Hematopoietic multipotent progenitor cell treated with erythropoietin and hydrocortisone succinate and interleukin-3 and kit ligand, for 8 days (in vitro differentiated cells): ENCODE measurements at regions not wholly inside any gene's neighbourhood (a gene's known extent, or its start where the extent isn't known, plus 50 kb on each side); places are given as distances from the start of the nearest gene placed in this dataset.

ENCODE experiments used
- DNase-seq: peaks from one replicate; pipeline ENCODE4 v3.0.0-alpha.2; 2015

GRCh38 chr2:116366212-116366611 lies 1448.3 kb upstream of the DDX18 start:
- no peak for DNase-seq

GRCh38 chr2:116378786-116379185 lies 1435.7 kb upstream of the DDX18 start:
- no peak for DNase-seq

- no peak for DNase-seq
Observed at GRCh38 chr2:116411211-116411610, 1403.3 kb upstream of the DDX18 start.

- DNase-seq: no peak
Observed at GRCh38 chr2:116413659-116414058, 1400.8 kb upstream of the DDX18 start.

- DNase-seq: no peak
Observed at GRCh38 chr2:116416731-116417377, 1397.6 kb upstream of the DDX18 start.

GRCh38 chr2:116435648-116436047 lies 1378.8 kb upstream of the DDX18 start:
- no peak for DNase-seq

GRCh38 chr2:116440104-116440653 lies 1374.3 kb upstream of the DDX18 start:
- DNase-seq: no peak

GRCh38 chr2:116442418-116442817 lies 1372.1 kb upstream of the DDX18 start:
- DNase-seq: no peak

GRCh38 chr2:116444256-116444872 lies 1370.1 kb upstream of the DDX18 start:
- DNase-seq: no peak

GRCh38 chr2:116450990-116451389 lies 1363.5 kb upstream of the DDX18 start:
- no peak for DNase-seq

GRCh38 chr2:116452651-116453050 lies 1361.8 kb upstream of the DDX18 start:
- DNase-seq: no peak

- no peak for DNase-seq
Observed at GRCh38 chr2:116456429-116456828, 1358.1 kb upstream of the DDX18 start.

GRCh38 chr2:116467243-116467642 lies 1347.2 kb upstream of the DDX18 start:
- no peak for DNase-seq

- no peak for DNase-seq
Observed at GRCh38 chr2:116477229-116477628, 1337.3 kb upstream of the DDX18 start.

GRCh38 chr2:116487336-116487735 lies 1327.2 kb upstream of the DDX18 start:
- no peak for DNase-seq

- no peak for DNase-seq
Observed at GRCh38 chr2:116489292-116489691, 1325.2 kb upstream of the DDX18 start.

- no peak for DNase-seq
Observed at GRCh38 chr2:116489944-116490343, 1324.5 kb upstream of the DDX18 start.

- no peak for DNase-seq
Observed at GRCh38 chr2:116490511-116491145, 1323.9 kb upstream of the DDX18 start.

GRCh38 chr2:116491292-116491691 lies 1323.2 kb upstream of the DDX18 start:
- DNase-seq: no peak

GRCh38 chr2:116499389-116499788 lies 1315.1 kb upstream of the DDX18 start:
- no peak for DNase-seq

GRCh38 chr2:116510117-116510671 lies 1304.3 kb upstream of the DDX18 start:
- DNase-seq: peak; percentile 9

- DNase-seq: no peak
Observed at GRCh38 chr2:116511426-116511825, 1303.1 kb upstream of the DDX18 start.

GRCh38 chr2:116513991-116514390 lies 1300.5 kb upstream of the DDX18 start:
- no peak for DNase-seq

- no peak for DNase-seq
Observed at GRCh38 chr2:116517936-116518335, 1296.6 kb upstream of the DDX18 start.
